Esophagus muscularis mucosa (tissue), 4 donors: ENCODE measurements at regions not wholly inside any gene's neighbourhood (a gene's known extent, or its start where the extent isn't known, plus 50 kb on each side); places are given as distances from the start of the nearest gene placed in this dataset.

Experiments
- EP300 ChIP-seq: sonication (generic); formaldehyde crosslinking; IDR thresholded peaks from one replicate; pipeline ENCODE4 v1.6.1; 2017; ENCODE audit warnings: antibody characterized with exemption
- POLR2A ChIP-seq: fragments of 450-650 bp; IDR thresholded peaks from one replicate; pipeline ENCODE4 v1.6.1; 2017; ENCODE audit warnings: antibody characterized with exemption, moderate library complexity, mild to moderate bottlenecking, low read depth
- POLR2AphosphoS5 ChIP-seq, 2 donors: sonication (generic); formaldehyde crosslinking; IDR thresholded peaks; one replicate each; pipeline ENCODE4 v1.6.1; 2017; ENCODE audit warnings: antibody characterized with exemption in 2 of 2
- TF ChIP-seq, protein P1 (sequence below), 3 experiments: fragments of 200-600 bp in 2 of 3; fragments of 450-650 bp in 1 of 3; sonication (generic) in 2 of 3; IDR thresholded peaks; one replicate each; pipeline ENCODE4 v1.5.1; 2017 to 2019; ENCODE audit warnings: antibody characterized with exemption in 3 of 3, mild to moderate bottlenecking in 2 of 3, moderate library complexity in 1 of 3

- TF ChIP-seq EP300 (no peak), POLR2AphosphoS5 (IDR thresholded peaks at IDR 0.05) (no peak), POLR2A (no peak)
- TF ChIP-seq, protein P1, sequence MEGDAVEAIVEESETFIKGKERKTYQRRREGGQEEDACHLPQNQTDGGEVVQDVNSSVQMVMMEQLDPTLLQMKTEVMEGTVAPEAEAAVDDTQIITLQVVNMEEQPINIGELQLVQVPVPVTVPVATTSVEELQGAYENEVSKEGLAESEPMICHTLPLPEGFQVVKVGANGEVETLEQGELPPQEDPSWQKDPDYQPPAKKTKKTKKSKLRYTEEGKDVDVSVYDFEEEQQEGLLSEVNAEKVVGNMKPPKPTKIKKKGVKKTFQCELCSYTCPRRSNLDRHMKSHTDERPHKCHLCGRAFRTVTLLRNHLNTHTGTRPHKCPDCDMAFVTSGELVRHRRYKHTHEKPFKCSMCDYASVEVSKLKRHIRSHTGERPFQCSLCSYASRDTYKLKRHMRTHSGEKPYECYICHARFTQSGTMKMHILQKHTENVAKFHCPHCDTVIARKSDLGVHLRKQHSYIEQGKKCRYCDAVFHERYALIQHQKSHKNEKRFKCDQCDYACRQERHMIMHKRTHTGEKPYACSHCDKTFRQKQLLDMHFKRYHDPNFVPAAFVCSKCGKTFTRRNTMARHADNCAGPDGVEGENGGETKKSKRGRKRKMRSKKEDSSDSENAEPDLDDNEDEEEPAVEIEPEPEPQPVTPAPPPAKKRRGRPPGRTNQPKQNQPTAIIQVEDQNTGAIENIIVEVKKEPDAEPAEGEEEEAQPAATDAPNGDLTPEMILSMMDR (IDR thresholded peaks at IDR 0.05): no peak
Observed at GRCh38 chr21:35705237-35705887, 355.0 kb downstream of the SETD4 start.
